ENCODE measurements at regions not wholly inside any gene's neighbourhood (a gene's known extent, or its start where the extent isn't known, plus 50 kb on each side); places are given as distances from the start of the nearest gene placed in this dataset.

DNA sequence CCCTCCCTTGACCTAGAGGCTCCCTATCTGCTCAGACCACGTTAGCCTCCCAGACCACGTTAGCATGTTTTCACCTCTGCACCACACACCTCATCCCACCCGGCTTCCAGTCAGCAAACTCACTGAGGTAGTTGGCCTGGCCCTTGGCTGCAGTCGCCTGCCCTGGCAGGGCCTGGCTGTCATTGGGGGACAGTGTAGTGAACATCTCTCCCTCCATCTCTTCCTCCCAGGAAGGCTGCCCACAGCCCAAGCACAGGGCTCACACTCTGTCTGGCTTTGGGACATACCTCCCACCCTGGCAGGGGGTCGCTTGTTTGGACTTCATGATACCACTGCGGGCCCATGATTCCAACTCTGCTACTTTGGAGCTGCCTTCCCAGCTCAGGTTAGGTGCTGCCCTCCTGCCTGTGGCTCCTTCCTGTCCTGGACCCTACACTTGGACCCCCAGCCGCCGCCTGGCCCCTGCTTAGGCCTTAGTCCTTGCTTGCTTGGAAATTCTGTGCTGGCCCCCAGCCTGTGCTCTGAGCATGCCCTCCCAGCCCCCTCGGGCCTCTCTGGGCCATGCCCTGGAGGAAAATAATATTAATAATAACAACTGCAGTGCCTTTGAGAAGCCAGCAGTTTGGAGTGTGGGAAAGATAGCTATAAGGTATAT is 167.7 kb downstream of the COPRS start:
- Histone ChIP-seq H3K27ac (no peak overlapping the region), H3K4me1 (ENCODE audit: low read depth) (peaks cover 12% of the 10 kb centered on the region), H3K27me3 (no peaks in the 10 kb centered on the region), H3K4me3 (no peak overlapping the region), H3K9me3 (ENCODE audit: low read depth) (no peaks in the 10 kb centered on the region), H3K36me3 (no peaks in the 10 kb centered on the region)
- TF ChIP-seq CTCF (IDR thresholded peaks at IDR 0.05; ENCODE audit: low read depth, low read length), result no peak
- no peak for DNase-seq (ENCODE audit: low read depth in 1 of 2, low spot score in 1 of 2)

- no peaks in the 10 kb centered on the region for H3K36me3 ChIP-seq
- H3K4me3 ChIP-seq, result no peak overlapping the region
- no peak overlapping the region for H3K27ac ChIP-seq
- no peak for DNase-seq (ENCODE audit: low read depth in 1 of 2, low spot score in 1 of 2)
- peaks cover 8% of the 10 kb centered on the region for H3K4me1 ChIP-seq (ENCODE audit: low read depth)
- no peaks in the 10 kb centered on the region for H3K9me3 ChIP-seq (ENCODE audit: low read depth)
- H3K27me3 ChIP-seq, result no peaks in the 10 kb centered on the region
- no peak for TF ChIP-seq CTCF (IDR thresholded peaks at IDR 0.05; ENCODE audit: low read depth, low read length)
These were observed 168.9 kb downstream of the COPRS start for GRCh38 chr17:31690151-31690551.

- no peak for TF ChIP-seq CTCF (IDR thresholded peaks at IDR 0.05; ENCODE audit: low read depth, low read length)
- DNase-seq (ENCODE audit: low read depth in 1 of 2, low spot score in 1 of 2), result no peak
These were observed 170.3 kb downstream of the COPRS start for GRCh38 chr17:31688701-31689100.

GRCh38 chr17:31687505-31688126 is 171.4 kb downstream of the COPRS start:
- Histone ChIP-seq H3K4me3 (no peak overlapping the region), H3K27ac (no peak overlapping the region), H3K4me1 (ENCODE audit: low read depth) (no peaks in the 10 kb centered on the region), H3K36me3 (no peaks in the 10 kb centered on the region), H3K27me3 (no peaks in the 10 kb centered on the region), H3K9me3 (ENCODE audit: low read depth) (no peaks in the 10 kb centered on the region)
- DNase-seq (ENCODE audit: low read depth in 1 of 2, low spot score in 1 of 2), result no peak
- TF ChIP-seq CTCF (IDR thresholded peaks at IDR 0.05; ENCODE audit: low read depth, low read length), result no peak

More at GRCh38 chr17:31688701-31689100, 170.3 kb downstream of the COPRS start:
- Histone ChIP-seq H3K4me1 (ENCODE audit: low read depth) (peaks cover 1% of the 10 kb centered on the region), H3K9me3 (ENCODE audit: low read depth) (no peaks in the 10 kb centered on the region), H3K4me3 (no peak overlapping the region), H3K27ac (no peak overlapping the region), H3K27me3 (no peaks in the 10 kb centered on the region), H3K36me3 (no peaks in the 10 kb centered on the region)

DNA sequence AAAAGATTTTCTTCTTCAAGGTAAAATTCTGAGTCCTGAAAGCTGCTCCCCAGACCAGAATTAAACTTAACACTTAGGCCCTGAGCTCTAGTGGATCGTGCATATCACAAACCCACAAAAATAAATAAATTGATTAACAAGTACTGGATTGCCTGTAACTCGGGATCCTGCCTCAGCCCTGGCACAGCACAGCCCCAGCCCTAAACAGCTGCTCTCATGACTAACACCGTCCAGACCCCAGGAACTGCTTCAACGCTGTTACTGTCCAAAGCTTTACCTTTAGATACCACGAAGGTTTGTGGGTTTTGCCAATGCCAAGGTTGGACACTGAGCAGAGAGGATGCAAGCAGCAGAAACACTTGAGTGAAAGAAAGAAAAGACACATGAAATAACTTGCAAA is 172.5 kb downstream of the COPRS start:
- TF ChIP-seq CTCF (IDR thresholded peaks at IDR 0.05; ENCODE audit: low read depth, low read length), result no peak
- no peak for DNase-seq (ENCODE audit: low read depth in 1 of 2, low spot score in 1 of 2)
- no peaks in the 10 kb centered on the region for H3K9me3 ChIP-seq (ENCODE audit: low read depth)

More for the DNA sequence above, 172.5 kb downstream of the COPRS start:
- Histone ChIP-seq H3K27ac (no peak overlapping the region), H3K36me3 (no peaks in the 10 kb centered on the region), H3K27me3 (no peaks in the 10 kb centered on the region), H3K4me3 (no peak overlapping the region), H3K4me1 (ENCODE audit: low read depth) (no peaks in the 10 kb centered on the region)

Data from cardiac muscle cell (in vitro differentiated cells and primary cell).